H1 (cell line): ENCODE measurements at regions not wholly inside any gene's neighbourhood (a gene's known extent, or its start where the extent isn't known, plus 50 kb on each side); places are given as distances from the start of the nearest gene placed in this dataset.

Experiments used
- CTCF ChIA-PET: fragments of 300-600 bp; sonication (Branson Sonifier 250); formaldehyde crosslinking; loops from one replicate; lab custom pipeline; 2021; ENCODE audit not compliant: partially characterized antibody; lab: Charles Lee
- POLR2A ChIA-PET: fragments of 300-600 bp; sonication (Branson Sonifier 250); formaldehyde crosslinking; loops from one replicate; lab custom pipeline; 2021; ENCODE audit warnings: inconsistent platforms; ENCODE audit not compliant: partially characterized antibody; lab: Charles Lee
- DNase-seq, 2 experiments: peaks; one replicate each; pipeline versions ENCODE4 v3.0.0 to v3.0.0-alpha.2; 2010 to 2022; ENCODE audit warnings: low spot score in 2 of 2, low read depth in 1 of 2, mixed read lengths in 1 of 2
- FAIRE-seq: peaks from 2 replicates; lab custom pipeline; 2011; peaks lifted over from hg19 to GRCh38; lab: Jason Lieb, UNC
- H2AFZ ChIP-seq: 2 replicates; pipeline ENCODE4 v1.8.1; 2012; ENCODE audit warnings: low read length, inconsistent platforms
- H2AK5ac ChIP-seq: 2 replicates; pipeline ENCODE4 v1.6.1; 2013; ENCODE audit warnings: low read depth, low read length
- H2BK120ac ChIP-seq: replicated peaks from 2 replicates; pipeline ENCODE3; 2013; ENCODE audit warnings: low read depth, low read length, inconsistent platforms
- H2BK12ac ChIP-seq: 2 replicates; pipeline ENCODE4 v1.6.1; 2013; ENCODE audit warnings: low read depth, low read length
- H2BK15ac ChIP-seq: 2 replicates; pipeline ENCODE4 v1.6.1; 2013; ENCODE audit warnings: low read length
- H2BK20ac ChIP-seq: 2 replicates; pipeline ENCODE4 v1.6.1; 2013; ENCODE audit warnings: low read length
- H2BK5ac ChIP-seq: 2 replicates; pipeline ENCODE4 v1.6.1; 2013; ENCODE audit warnings: low read depth, low read length
- H3K14ac ChIP-seq: 2 replicates; pipeline ENCODE4 v1.6.1; 2013; ENCODE audit warnings: inconsistent platforms; ENCODE audit not compliant: insufficient read length
- H3K18ac ChIP-seq: 2 replicates; pipeline ENCODE4 v1.6.1; 2013; ENCODE audit warnings: low read length; ENCODE audit errors: extremely low read depth
- H3K23ac ChIP-seq: 2 replicates; pipeline ENCODE4 v1.6.1; 2013; ENCODE audit warnings: inconsistent platforms; ENCODE audit not compliant: insufficient read length
- H3K23me2 ChIP-seq: 2 replicates; pipeline ENCODE4 v1.6.1; 2013; ENCODE audit warnings: low read depth, low read length
- H3K27ac ChIP-seq: 2 replicates; pipeline ENCODE4 v1.6.1; 2011; ENCODE audit warnings: low read depth, low read length, inconsistent platforms
- H3K27me3 ChIP-seq, 4 experiments: replicated peaks in 1 of 4; 1 replicate in 1 of 4; 2 replicates in 3 of 4; pipeline versions ENCODE4 v1.6.1 to v1.8.1; 2011 to 2013; ENCODE audit warnings: low read length in 3 of 4, mild to moderate bottlenecking in 3 of 4, inconsistent platforms in 2 of 4, mixed read lengths in 2 of 4, moderate library complexity in 1 of 4; ENCODE audit not compliant: control insufficient read depth in 3 of 4, insufficient read depth in 3 of 4; ENCODE audit errors: extremely low read depth in 1 of 4
- H3K36me3 ChIP-seq, 4 experiments: 2 replicates each; pipeline versions ENCODE4 v1.6.1 to v1.8.1; 2011 to 2013; ENCODE audit warnings: mild to moderate bottlenecking in 4 of 4, low read length in 3 of 4, moderate library complexity in 2 of 4, control low read depth in 1 of 4, inconsistent platforms in 1 of 4; ENCODE audit not compliant: insufficient read depth in 4 of 4, control insufficient read depth in 2 of 4
- H3K4ac ChIP-seq: replicated peaks from 2 replicates; pipeline ENCODE3; 2013; ENCODE audit warnings: low read length, low read depth, mixed read lengths, inconsistent platforms; ENCODE audit not compliant: insufficient read length
- H3K4me1 ChIP-seq, 4 experiments: replicated peaks in 1 of 4; 1 replicate in 1 of 4; 2 replicates in 3 of 4; pipeline versions ENCODE4 v1.6.1 to v1.8.1; 2011 to 2013; ENCODE audit warnings: low read length in 3 of 4, inconsistent platforms in 2 of 4, mixed read lengths in 1 of 4; ENCODE audit not compliant: insufficient read depth in 4 of 4, control insufficient read depth in 3 of 4
- H3K4me2 ChIP-seq, 2 experiments: 2 replicates each; pipeline versions ENCODE4 v1.6.1 to v1.8.1; 2011 to 2013; ENCODE audit warnings: low read depth in 2 of 2, low read length in 2 of 2, control low read depth in 1 of 2, inconsistent platforms in 1 of 2, mild to moderate bottlenecking in 1 of 2; ENCODE audit not compliant: insufficient read depth in 1 of 2
- H3K4me3 ChIP-seq, 4 experiments: fragments of 200-600, 300-600 bp in 1 of 4; sonication (generic), shearing (Covaris generic), sonication (Bioruptor Twin) in 1 of 4; 2 replicates each; pipeline versions ENCODE4 v1.5.1 to v1.8.1; 2011 to 2016; ENCODE audit warnings: low read length in 4 of 4, low read depth in 3 of 4, control low read depth in 2 of 4, inconsistent platforms in 2 of 4, mild to moderate bottlenecking in 2 of 4, mixed read lengths in 1 of 4, moderate library complexity in 1 of 4; ENCODE audit not compliant: insufficient read depth in 2 of 4; ENCODE audit errors: extremely low read depth in 1 of 4
- H3K56ac ChIP-seq: replicated peaks from 2 replicates; pipeline ENCODE3; 2013; ENCODE audit warnings: low read depth, mild to moderate bottlenecking, mixed read lengths, low read length, inconsistent platforms; ENCODE audit not compliant: insufficient read length
- H3K79me1 ChIP-seq: 2 replicates; pipeline ENCODE4 v1.6.1; 2013; ENCODE audit warnings: low read depth, low read length, control low read depth
- H3K79me2 ChIP-seq, 2 experiments: 2 replicates each; pipeline versions ENCODE4 v1.6.1 to v1.8.1; 2012 to 2013; ENCODE audit warnings: low read length in 2 of 2, mild to moderate bottlenecking in 2 of 2, inconsistent platforms in 1 of 2; ENCODE audit not compliant: insufficient read depth in 2 of 2, control insufficient read depth in 1 of 2
- H3K9ac ChIP-seq, 4 experiments: replicated peaks in 1 of 4; 1 replicate in 1 of 4; 2 replicates in 3 of 4; pipeline versions ENCODE4 v1.6.1 to v1.8.1; 2011 to 2013; ENCODE audit warnings: low read depth in 3 of 4, low read length in 3 of 4, control low read depth in 2 of 4, mild to moderate bottlenecking in 2 of 4, moderate library complexity in 2 of 4, inconsistent platforms in 1 of 4; ENCODE audit errors: extremely low read depth in 1 of 4
- H3K9me3 ChIP-seq, 2 experiments: 2 replicates each; pipeline versions ENCODE4 v1.6.1 to v1.8.1; 2012 to 2013; ENCODE audit warnings: mild to moderate bottlenecking in 2 of 2, moderate library complexity in 2 of 2, control low read depth in 1 of 2, inconsistent platforms in 1 of 2, low read depth in 1 of 2, low read length in 1 of 2, mixed read lengths in 1 of 2; ENCODE audit not compliant: insufficient read depth in 2 of 2
- H4K20me1 ChIP-seq, 2 experiments: replicated peaks in 1 of 2; 2 replicates each; pipeline versions ENCODE3 to v1.8.1; 2011 to 2013; ENCODE audit warnings: inconsistent platforms in 2 of 2, low read length in 2 of 2, mild to moderate bottlenecking in 1 of 2; ENCODE audit not compliant: insufficient read depth in 2 of 2, control insufficient read depth in 1 of 2
- H4K5ac ChIP-seq: 2 replicates; pipeline ENCODE4 v1.6.1; 2013; ENCODE audit warnings: low read length, low read depth, mixed read lengths, inconsistent platforms; ENCODE audit not compliant: insufficient read length
- H4K8ac ChIP-seq: 2 replicates; pipeline ENCODE4 v1.8.0; 2013; ENCODE audit warnings: mild to moderate bottlenecking, moderate library complexity, low read length, inconsistent platforms; ENCODE audit not compliant: insufficient read depth; ENCODE audit errors: extremely low read depth
- H4K91ac ChIP-seq: replicated peaks from 2 replicates; pipeline ENCODE3; 2013; ENCODE audit warnings: low read length, mixed read lengths, inconsistent platforms; ENCODE audit not compliant: insufficient read length
- CTBP2 ChIP-seq: IDR thresholded peaks from 2 replicates; pipeline ENCODE4 v1.7.0; 2011; ENCODE audit warnings: borderline replicate concordance, mild to moderate bottlenecking, moderate library complexity, mixed read lengths, low read length; ENCODE audit not compliant: insufficient read depth, insufficient read length
- CTCF ChIP-seq, 3 experiments: IDR thresholded peaks; 1 replicate in 2 of 3; 2 replicates in 1 of 3; pipeline versions ENCODE4 v1.5.1 to v1.6.1; 2011; ENCODE audit warnings: low read length in 3 of 3, mild to moderate bottlenecking in 3 of 3, inconsistent platforms in 2 of 3, low read depth in 1 of 3, moderate library complexity in 1 of 3; ENCODE audit not compliant: insufficient read depth in 1 of 3; ENCODE audit errors: control extremely low read depth in 1 of 3
- MAFK ChIP-seq: IDR thresholded peaks from 2 replicates; pipeline ENCODE4 v1.6.1; 2012; ENCODE audit warnings: low read depth, mild to moderate bottlenecking, improper control_type of control experiment, low read length
- RAD21 ChIP-seq, 2 experiments: IDR thresholded peaks in 1 of 2; conservative IDR thresholded peaks in 1 of 2; 2 replicates each; pipeline ENCODE4 v1.6.1; 2011; ENCODE audit warnings: low read depth in 2 of 2, low read length in 2 of 2, improper control_type of control experiment in 1 of 2, inconsistent platforms in 1 of 2, mild to moderate bottlenecking in 1 of 2, moderate library complexity in 1 of 2
- SUZ12 ChIP-seq: fragments of 200-600 bp; sonication (generic); IDR thresholded peaks from 2 replicates; pipeline ENCODE4 v1.6.1; 2012; ENCODE audit warnings: mild to moderate bottlenecking, inconsistent platforms, low read length, moderate library complexity, mixed read lengths
- USF2 ChIP-seq: IDR thresholded peaks from 2 replicates; pipeline ENCODE4 v1.6.1; 2011; ENCODE audit warnings: low read length, improper control_type of control experiment
- YY1 ChIP-seq: IDR thresholded peaks from 2 replicates; pipeline ENCODE4 v1.6.1; 2011; ENCODE audit warnings: low read depth, mild to moderate bottlenecking, low read length
- WGBS, 2 experiments: shearing (Covaris generic) in 1 of 2; methylation state at CpG; one replicate each; pipeline versions ENCODE4 v1.1.6 to v1.1.7; 2013 to 2015; ENCODE audit warnings: low lambda C conversion rate in 2 of 2, mixed read lengths in 2 of 2, inconsistent platforms in 1 of 2, low coverage in 1 of 2, missing lambda C conversion rate in 1 of 2; ENCODE audit not compliant: insufficient replicate concordance in 2 of 2, insufficient coverage in 1 of 2, insufficient read length in 1 of 2; ENCODE audit errors: extremely low coverage in 1 of 2, missing lambda C conversion rate in 1 of 2; 5-methylcytosine and 5-hydroxymethylcytosine counted together

- H4K20me1 ChIP-seq, result no peaks in the 10 kb centered on the region
- no peak overlapping the region for H2BK20ac ChIP-seq
- H3K4me1 ChIP-seq, result no peaks in the 10 kb centered on the region
- H3K9me3 ChIP-seq, result peaks cover 0 to 3% of the 10 kb centered on the region in 2 experiments; a peak in 1 of 4 replicates
- H3K9ac ChIP-seq, result no peak overlapping the region
- H3K36me3 ChIP-seq, result no peaks in the 10 kb centered on the region
- 94% methylated on average over 13 of the region's 14 CpGs; no CpG with 5 or more reads in 1 of the 2 experiments for WGBS, 2 experiments
- no peak overlapping the region for H3K23ac ChIP-seq
- H3K79me2 ChIP-seq, result no peaks in the 10 kb centered on the region
- ChIA-PET POLR2A (interaction anchor here (0.6 kb wide), 1 partner anchor 389 kb away, joined by 3 read pairs; no protein-coding TSS in a partner anchor), CTCF (interaction anchor here (0.8 to 1.3 kb wide), 7 partner anchors 12 to 992 kb away, joined by 3 to 4 read pairs (median 3); no protein-coding TSS in a partner anchor)
- no peak overlapping the region for H2BK5ac ChIP-seq
- H3K27me3 ChIP-seq, result no peaks in the 10 kb centered on the region
- H2BK15ac ChIP-seq, result no peak overlapping the region
- H3K4me3 ChIP-seq, result no peak overlapping the region
- H3K18ac ChIP-seq, result no peak overlapping the region
- no peak overlapping the region for H2BK120ac ChIP-seq
- H3K27ac ChIP-seq, result no peak overlapping the region
- H3K23me2 ChIP-seq, result no peaks in the 10 kb centered on the region
- peak overlapping the region; percentile 56 for H2AFZ ChIP-seq
- H2AK5ac ChIP-seq, result no peak overlapping the region
- H2BK12ac ChIP-seq, result no peak overlapping the region
- H4K8ac ChIP-seq, result no peak overlapping the region
- H4K5ac ChIP-seq, result no peak overlapping the region
- H3K79me1 ChIP-seq, result no peaks in the 10 kb centered on the region
- no peak overlapping the region for H3K4ac ChIP-seq
- H3K14ac ChIP-seq, result no peak overlapping the region
- TF ChIP-seq CTCF (IDR thresholded peaks at IDR 0.05; ENCODE audit: control extremely low read depth in 1 of 3, insufficient read depth in 1 of 3, low read depth in 1 of 3, low read length in 3 of 3), result peak; percentile 25 to 65 (median 56); a peak in 3 of 4 replicates
- no peak for TF ChIP-seq CTBP2
- no peak for TF ChIP-seq YY1
- no peak for TF ChIP-seq MAFK
- no peak for TF ChIP-seq USF2
- TF ChIP-seq RAD21 (IDR thresholded peaks at IDR 0.05 in 1 of 2, conservative IDR thresholded peaks at IDR 0.05 in 1 of 2; ENCODE audit: low read depth in 2 of 2, low read length in 2 of 2), result peak; percentile 18 to 31; a peak in 3 of 4 replicates
- no peak for TF ChIP-seq SUZ12
- no peak overlapping the region for H3K56ac ChIP-seq
- peak in 1 of 2 experiments; percentile 58 for DNase-seq
- H3K4me2 ChIP-seq, result no peak overlapping the region
- no peak for FAIRE-seq
- H4K91ac ChIP-seq, result no peak overlapping the region
Measured at GRCh38 chr4:96170198-96170597, 330.3 kb downstream of the PDHA2 start.
